GM18907 (cell line): ENCODE measurements at regions not wholly inside any gene's neighbourhood (a gene's known extent, or its start where the extent isn't known, plus 50 kb on each side); places are given as distances from the start of the nearest gene placed in this dataset.
"Not testable (repeated sequence)": the region's sequence is repeated elsewhere in the genome, so short reads cannot be mapped to it uniquely, and the experiment has no call there.

Experiments used
- ATAC-seq: cut with Tn5 transposase; IDR thresholded peaks from one replicate; pipeline ENCODE4 v1.9.1; 2021; ENCODE audit warnings: mild to moderate bottlenecking, moderate library complexity; ENCODE audit not compliant: unreplicated experiment

DNA sequence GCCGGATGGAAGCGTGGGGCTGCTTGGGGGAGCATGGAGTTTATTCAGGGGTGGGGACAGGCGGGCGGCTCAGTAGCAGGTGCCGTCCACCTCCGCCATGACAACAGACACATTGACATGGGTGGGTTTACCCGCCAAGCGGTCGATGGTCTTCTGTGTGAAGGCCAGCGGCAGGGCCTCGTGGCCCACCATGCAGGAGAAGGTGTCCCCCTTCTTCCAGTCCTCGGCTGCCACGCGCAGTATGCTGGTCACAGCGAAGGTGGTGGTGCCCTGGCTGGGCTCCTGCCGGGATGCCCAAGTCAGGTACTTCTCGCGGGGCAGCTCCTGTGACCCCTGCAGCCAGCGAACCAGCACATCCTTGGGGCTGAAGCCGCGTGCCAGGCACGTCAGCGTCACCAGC, 180.7 kb downstream of the TMEM121 start:
- ATAC-seq, result not testable (repeated sequence)

DNA sequence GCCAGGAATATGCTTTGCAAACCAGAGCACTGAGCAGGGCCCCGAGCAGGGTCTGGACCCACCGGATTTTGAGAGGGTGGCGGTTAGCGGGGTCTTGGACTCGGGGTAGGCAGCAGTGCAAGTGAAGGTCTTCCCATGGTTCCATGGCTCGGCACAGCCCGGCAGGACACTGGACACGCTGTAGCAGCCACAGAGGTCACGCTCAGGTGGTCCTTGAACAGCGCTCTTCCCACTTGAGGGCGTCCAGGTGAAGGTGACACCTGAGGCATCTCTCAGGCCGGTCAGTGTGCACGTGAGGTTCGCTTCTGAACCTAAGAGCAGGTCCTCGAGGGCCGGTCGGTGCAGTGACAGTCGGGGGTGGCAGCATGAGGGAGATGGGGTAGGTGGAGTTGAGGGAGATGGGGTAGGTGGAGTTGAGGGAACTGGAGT, 181.4 kb downstream of the TMEM121 start:
- not testable (repeated sequence) for ATAC-seq

DNA sequence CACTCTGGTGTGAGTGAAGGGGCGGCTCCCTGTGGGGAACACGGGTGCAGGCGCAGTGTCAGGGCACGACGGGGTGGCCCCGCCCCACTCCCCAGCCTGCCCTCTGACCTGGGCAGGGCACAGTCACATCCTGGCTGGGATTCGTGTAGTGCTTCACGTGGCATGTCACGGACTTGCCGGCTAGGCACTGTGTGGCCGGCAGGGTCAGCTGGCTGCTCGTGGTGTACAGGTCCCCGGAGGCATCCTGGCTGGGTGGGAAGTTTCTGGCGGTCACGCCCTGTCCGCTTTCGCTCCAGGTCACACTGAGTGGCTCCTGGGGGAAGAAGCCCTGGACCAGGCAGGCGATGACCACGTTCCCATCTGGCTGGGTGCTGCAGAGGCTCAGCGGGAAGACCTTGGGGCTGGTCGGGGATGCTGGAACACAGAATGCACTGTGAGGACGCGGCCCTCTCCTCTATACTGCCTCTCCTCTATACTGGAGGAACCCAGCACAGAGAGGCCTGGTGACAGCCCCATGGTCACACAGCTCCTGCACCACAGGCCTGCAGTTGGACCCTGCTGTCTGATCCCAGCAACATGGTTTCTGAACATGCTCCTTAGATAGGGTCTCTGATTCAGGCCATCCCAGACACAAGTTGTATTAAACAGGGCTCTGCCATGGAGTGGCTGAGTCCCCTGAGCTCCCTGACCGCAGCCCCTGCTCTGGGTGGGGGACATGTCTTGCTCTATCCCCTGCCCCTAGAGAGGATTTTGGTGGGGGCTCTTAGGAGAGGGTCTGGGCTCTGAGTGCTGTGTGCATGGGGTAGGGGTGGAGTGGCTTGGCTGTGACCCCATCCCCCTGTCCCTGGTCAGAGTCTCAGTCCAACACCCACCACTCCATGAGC, 182.1 kb downstream of the TMEM121 start:
- not testable (repeated sequence) for ATAC-seq

DNA sequence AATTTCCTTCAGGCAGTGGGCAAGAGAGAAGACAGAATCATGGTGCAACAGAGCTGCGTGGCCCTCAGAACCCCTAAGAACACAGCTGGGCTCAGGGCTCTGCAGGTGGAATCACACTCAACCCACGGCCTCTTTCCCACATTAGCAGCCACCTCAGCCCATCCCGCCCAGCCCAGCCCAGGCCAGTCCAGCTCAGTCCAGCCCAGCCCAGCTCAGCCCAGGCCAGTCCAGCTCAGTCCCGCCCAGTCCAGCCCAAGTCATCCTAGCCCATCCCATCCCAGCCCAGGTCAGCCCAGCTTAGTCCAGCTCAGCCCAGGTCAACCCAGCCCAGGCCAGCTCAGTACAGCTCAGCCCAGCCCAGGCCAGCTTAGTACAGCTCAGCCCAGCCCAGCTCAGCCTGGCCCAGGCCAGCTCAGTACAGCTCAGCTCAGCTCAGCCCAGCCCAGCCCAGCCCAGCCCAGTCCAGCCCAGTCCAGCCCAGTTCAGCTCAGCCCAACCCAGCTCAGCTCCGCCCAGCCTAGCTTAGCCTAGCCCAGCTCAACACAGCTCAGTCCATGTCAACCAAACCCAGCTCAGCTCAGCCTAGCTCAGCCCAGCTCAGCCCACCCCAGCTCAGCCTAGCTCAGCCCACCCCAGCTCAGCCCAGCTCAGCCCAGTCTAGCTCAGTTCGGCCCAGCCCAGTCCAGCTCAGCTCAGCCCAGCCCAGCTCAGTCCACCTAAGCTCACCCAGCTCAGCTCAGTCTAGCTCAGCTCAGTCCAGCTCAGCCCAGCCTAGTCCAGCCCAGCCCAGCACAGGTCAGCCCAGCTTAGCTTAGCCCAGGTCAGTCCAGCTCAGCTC, 183.1 kb downstream of the TMEM121 start:
- ATAC-seq, result no peak

DNA sequence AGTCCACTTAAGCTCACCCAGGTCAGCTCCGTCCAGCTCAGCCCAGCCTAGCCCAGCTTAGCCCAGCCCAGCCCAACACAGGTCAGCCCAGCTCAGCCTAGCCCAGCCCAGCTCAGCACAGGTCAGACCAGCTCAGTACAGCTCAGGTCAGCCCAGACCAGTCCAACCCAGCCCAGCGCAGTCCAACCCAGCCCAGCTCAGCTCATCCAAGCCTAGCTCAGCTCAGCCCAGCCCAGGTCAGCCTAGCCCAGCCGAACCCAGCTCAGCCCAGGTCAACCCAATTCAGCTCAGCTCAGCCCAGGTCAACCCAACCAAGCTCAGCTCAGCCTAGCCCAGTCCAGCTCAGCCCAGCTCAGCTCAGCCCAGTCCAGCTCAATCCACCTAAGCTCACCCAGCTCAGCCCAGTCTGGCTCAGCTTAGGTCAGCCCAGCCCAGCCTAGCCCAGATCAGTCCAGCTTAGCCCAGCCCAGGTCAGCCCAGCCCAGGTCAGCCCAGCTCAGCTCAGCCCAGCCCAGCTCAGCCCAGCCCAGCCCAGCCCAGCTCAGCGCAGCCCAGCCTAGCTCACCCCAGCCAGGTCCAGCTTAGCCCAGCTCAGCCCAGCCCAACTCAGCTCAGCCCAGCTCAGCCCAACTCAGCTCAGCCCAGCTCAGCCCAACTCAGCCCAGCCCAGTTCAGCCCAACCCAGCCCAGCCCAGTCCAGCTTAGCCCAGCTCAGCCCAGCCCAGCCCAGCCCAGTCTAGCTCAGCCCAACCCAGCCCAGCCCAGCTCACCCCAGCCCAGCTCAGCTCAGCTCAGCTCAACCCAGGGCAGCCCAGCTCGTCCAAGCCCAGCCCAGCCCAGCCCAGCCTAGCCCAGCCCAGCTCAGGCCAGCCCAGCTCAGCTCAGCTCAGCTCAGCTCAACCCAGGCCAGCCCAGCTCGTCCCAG, 184.0 kb downstream of the TMEM121 start:
- ATAC-seq, result no peak

DNA sequence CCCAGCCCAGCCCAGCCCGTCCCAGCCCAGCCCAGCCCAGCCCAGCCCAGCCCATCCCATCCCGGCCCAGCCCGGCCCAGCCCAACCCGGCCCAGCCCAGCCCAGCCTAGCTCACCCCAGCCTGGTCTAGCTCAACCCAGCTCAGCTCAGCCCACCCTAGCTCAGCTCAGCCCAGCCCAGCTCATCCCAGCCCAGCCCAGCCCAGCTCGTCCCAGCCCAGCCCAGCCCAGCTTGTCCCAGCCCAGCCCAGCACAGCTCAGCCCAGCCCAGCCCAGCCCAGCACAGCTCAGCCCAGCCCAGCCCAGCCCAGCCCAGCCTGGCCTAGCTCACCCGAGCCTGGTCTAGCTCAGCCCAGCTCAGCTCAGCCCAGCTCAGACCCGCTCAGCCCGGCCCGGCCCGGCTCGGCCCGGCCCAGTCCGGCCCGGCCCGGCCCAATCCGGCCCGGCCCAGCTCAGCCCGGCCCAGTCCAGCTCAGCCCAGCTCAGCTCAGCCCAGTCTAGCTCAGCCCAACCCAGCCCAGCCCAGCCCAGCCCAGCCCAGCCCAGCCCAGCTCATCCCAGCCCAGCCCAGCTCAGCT, 184.7 kb downstream of the TMEM121 start:
- no peak for ATAC-seq

DNA sequence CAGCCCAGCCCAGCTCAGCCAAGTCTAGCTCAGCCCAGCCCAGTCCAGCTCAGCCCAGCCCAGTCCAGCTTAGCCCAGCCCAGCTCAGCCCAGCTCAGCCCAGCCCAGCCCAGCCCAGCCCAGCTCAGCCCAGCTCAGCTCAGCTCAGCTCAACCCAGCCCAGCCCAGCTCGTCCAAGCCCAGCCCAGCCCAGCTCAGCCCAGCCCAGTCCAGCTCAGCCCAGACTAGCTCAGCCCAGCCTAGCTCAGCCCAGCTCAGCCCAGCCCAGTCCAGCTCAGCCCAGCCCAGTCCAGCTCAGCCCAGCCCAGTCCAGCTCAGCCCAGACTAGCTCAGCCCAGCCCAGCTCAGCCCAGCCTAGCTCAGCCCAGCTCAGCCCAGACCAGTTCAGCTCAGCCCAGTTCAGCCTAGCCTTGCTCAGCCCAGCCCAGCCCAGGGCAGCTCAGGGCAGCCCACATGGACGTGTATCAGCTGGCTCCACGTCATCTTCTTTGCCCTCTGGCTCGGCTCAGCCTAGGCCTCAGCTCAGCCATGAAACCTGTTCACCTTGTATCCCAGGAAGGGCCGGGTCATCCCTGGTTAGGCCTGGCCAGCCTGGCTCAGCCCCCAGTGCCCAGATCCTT, 185.6 kb downstream of the TMEM121 start:
- no peak for ATAC-seq

DNA sequence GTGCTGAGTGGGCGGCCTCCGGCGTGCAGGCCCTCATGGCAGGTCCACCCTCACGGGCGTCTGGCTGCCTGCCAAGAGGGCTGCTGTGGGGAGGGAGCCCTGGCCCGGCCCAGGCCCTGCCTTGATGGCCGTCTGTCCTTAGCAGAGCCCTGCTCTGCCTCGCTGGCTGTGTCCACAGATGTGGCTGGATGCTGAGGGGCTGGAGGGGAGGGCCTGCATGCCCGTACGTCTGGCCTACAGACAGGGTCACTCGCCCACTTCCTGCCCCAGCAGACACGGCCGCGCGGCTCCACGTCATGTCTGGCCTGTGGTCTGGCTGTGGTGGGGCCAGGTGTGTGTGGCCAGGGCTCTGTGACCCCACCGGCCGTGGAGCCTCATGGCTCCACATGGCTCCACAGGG, 186.3 kb downstream of the TMEM121 start:
- ATAC-seq, result not testable (repeated sequence)

DNA sequence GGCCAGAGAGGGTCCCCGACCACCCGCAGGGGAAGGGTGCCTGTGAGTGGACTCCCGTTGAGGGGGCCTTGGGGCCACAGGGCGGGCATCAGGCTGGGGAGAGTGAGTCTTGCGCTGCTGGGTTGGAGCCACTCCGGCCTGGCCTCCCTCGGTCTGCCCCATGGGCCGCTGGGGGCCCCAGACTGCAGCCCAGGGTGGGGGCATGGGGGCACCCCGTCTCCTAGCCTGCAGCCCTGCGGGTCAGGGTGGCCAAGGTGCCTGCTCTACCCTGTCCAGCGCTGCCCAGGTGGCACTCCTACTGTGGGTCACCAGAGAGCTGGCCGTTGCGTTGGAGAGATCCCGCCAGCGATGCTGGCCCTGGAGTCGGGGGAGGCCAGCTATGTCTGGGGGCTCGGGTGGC, 186.8 kb downstream of the TMEM121 start:
- ATAC-seq, result not testable (repeated sequence)

DNA sequence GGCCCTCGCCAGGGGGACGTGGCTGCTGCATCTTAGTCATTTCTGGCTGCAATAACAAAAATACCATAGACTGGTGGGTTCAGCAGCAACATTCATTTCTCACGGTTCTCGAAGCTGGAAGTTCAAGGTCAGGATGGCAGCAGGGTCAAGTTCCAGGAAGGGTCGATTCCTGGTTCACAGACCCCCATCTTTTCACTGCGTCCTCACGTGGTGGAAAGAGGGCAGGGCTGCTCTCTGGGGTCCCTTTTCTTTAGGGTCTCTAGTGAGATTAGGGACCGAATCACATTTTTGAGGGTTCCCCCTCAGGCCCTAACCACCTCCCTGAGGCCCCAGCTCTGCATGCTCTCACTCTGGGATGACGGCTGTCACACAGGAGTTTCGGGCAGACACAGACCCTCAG, 187.5 kb downstream of the TMEM121 start:
- not testable (repeated sequence) for ATAC-seq

DNA sequence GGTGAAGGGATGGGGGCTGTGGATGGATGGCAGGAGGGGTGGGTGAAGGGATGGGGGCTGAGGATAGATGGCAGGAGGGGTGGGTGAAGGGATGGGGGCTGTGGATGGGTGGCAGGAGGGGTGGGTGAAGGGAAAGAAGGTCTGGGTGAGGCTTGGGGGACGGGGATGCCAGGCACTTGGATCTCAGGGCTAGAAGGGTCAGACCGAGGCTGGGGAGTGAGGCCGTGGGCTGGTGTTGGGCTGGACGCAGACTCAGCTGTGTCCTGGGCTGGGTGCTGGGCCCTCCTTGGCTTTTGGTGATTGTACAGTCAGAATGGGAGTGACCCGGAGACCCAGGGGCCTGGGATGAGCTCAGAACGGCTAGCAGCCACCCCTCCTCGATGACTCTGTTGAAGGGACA, 192.4 kb downstream of the TMEM121 start:
- not testable (repeated sequence) for ATAC-seq

DNA sequence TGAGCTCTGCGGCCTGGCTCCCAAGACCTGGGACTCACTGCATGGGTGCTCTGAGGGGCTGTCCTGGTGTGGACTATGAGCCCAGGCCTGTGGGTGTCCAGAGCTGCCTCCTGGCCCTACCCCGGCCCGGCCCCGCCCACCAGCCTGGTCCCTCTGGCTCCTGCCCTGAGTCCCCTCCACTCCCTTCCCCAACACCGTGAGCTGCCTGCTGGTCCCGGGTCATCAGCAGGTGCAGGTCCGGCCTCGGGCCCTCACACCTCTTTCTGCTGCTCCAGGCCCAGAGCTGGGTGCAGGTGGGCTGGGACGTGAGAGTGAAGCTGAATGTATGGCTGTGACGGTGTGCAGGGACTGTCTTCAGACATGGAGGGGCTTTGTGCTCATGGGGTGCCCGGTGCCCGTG, 193.7 kb downstream of the TMEM121 start:
- ATAC-seq, result not testable (repeated sequence)

DNA sequence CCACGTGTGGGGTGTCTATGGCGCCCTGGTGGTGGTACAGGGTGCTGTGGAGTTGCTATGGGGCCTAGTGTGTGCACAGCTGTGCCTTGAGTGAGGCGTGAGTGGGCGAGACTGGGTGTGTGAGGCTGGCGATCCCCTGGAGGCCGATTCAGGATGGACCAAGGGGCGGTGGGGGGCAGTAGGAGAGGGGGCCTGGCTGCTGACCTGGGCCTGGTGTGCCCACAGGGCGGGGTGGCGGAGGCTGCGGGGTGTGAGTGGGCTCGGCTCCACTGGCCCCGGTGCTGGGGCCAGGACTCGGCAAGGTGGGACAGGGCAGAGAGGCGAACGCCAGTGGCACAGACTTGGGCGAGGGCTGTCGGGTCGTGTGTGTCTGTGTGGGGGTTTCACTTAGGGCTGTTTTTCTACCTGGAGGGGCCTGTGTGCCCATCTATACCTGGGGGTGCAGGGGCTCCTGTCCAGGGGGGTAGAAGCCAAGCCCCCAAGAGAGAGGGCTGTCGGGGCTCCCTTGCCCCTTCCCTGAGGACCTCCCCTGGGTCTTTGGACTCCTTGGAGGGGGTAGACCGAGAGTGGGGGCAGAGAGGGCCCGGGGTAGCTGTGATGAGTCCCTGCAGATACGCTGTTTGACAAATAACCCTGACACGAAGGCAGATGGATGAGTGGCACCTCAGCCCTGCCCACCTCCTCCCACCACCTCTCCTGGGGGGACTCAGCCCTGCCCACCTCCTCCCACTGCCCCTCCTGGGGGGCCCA, 194.6 kb downstream of the TMEM121 start:
- ATAC-seq, result not testable (repeated sequence)

DNA sequence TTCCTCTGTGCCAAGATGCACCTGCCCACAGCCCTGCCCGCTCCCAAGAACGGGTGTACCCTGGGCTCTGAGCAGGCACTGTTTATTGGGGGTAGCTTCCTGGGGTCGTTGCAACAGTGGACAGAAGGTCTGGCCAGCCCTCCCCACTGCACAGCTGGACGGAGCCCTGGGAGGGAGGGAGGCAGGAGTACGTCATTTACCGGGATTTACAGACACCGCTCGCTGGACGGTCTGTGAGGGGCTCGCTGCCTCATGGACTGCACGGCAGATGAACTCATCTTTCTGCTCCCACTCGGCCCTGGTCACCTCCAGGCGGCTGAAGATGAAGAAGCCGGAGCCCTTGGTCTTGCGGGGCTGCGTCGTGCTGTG, 195.2 kb downstream of the TMEM121 start:
- not testable (repeated sequence) for ATAC-seq

DNA sequence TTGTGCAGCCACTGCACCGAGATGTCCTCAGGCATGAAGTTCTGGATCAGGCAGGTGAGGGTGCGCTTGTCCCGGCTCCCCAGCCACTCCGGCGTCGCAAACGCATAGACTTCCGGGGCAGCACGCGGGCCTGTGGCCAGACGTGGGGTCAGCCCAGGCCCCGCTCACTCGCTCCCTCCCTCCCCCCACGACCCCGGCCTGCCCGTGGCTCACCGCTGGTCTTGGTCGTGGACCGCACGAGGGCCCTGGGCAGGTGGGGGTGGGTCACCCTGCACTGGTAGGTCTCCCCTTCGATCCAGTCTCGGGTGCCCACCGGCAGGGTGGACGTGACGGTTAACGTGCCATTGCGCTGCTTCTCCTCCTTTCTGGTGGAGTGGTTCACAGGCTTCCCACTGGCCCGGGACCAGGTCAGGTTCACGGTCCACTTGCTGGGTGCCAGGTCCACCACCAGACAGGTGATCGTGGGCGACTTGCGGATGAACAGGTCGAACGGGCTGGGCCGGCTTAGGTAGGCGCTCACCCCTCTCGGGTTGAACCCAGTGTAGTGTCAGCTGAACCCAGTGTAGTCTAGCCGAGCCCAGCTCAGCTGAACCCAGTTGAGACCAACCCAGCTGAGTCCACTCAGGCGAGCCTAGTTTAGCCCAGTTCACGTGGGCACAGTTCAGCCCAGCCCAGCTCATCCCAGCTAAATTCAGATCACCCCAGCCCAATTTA, 195.8 kb downstream of the TMEM121 start:
- not testable (repeated sequence) for ATAC-seq

DNA sequence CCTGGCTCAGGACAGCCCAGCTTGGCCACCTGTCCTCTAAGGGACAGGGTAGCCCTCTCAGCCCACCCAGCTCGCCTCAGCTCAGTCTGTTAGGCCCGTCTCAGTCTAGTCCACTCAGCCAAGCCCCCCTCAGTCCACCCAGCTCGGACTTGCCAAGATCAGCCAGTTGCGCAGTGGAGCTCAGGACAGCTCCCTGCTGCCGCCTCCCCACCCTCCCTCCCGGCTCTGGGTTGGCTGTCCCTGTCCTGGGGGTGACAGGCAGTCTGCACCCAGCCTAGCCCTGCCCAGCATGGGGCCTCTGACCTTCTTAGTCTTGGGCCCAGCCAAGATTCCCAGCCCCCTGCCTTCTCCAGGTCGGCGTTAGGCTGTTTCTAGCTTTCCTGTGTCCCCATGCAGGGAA, 196.9 kb downstream of the TMEM121 start:
- ATAC-seq, result not testable (repeated sequence)

DNA sequence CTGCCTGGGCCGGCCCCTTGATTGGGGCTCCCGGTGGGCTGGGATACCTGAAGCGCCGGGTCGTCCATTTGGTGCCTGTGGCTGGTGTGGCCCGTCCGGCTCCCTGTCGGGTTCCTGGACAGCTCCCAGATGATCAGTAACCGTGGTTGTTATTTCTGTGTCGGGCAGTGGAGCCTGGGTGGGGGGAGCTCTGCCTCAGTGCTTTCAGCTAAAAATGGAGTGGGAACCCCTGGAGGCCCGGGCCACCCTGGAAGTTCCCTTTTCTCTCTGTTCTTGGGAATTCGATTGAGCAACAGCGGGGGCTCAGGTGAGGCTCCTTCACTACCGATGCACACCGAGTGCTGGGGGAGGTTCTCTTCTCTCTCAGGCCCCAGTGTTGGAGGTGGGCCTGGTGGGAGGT, 197.4 kb downstream of the TMEM121 start:
- ATAC-seq, result not testable (repeated sequence)

DNA sequence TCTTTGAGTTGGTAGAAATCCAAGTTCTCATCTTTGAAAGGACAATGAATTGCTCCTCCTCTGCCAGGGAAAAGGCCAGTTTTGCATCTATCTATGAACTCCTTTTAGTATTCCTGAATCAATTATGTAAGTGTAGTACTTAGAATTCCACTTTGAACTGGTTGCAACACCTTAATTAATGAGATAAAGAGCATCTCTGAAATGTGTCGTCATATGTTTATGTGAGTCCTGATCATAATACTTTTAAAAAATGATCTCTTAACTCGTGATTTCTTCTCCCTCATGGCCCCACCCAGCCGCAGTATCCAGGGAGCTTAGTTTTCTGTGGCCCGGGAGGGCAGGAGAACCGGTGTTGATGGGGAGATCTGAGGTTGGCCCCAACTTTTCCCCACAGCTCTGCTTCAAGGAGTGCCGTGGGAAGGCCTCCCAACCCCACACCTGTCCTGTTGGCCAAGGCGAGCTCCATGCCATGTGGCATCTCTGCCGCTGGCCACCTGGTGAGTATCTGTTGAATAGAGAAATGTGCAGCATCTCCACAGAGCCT, 203.5 kb downstream of the TMEM121 start:
- not testable (repeated sequence) for ATAC-seq
